ENCODE measurements at regions not wholly inside any gene's neighbourhood (a gene's known extent, or its start where the extent isn't known, plus 50 kb on each side); places are given as distances from the start of the nearest gene placed in this dataset.

DNA sequence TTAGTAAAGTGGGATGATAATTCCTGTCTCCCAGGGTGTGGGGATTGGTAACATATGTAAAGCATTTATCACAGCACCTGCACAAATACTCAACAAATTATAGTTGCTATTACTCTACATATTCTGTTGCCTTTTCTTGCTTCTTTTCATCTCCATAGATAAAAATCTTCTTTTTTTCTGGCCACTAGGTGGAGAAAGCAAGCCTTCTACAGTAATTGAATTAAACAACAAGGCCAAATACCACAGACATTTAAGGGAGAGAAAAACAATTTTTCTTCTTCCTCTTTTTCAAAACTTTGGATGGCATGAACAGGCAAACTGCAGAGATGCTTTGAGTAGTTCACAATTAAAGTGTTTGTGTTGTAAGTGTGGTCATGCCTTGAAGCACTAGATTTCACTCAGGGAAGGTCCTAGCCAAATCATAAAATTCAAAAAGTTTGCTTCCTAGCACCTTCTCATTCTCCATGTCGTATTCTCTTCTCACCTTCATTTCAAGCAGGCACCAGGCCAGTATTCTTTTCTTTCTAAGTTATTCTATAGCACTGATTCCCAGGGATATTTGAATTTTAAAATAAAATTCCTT, 493.4 kb upstream of the TGFBR2 start:
- WGBS, 2 experiments = 37 to 38% methylated on average over 1 of the region's 1 CpG
- H3K36me3 ChIP-seq (ENCODE audit: control insufficient read depth, insufficient read depth, low read length) = no peaks in the 10 kb centered on the region
- no peak overlapping the region for H3K27ac ChIP-seq (ENCODE audit: insufficient read depth, low read depth, low read length, poor library complexity, severe bottlenecking)
- H3K4me3 ChIP-seq (ENCODE audit: insufficient read depth, low read depth, low read length) = no peak overlapping the region
- H3K27me3 ChIP-seq (ENCODE audit: control insufficient read depth, insufficient read depth, low read length, poor library complexity, severe bottlenecking) = no peaks in the 10 kb centered on the region
- H3K9me3 ChIP-seq (ENCODE audit: control insufficient read depth, low read length) = no peaks in the 10 kb centered on the region
- no peaks in the 10 kb centered on the region for H3K4me1 ChIP-seq (ENCODE audit: control insufficient read depth, insufficient read depth, low read length)

DNA sequence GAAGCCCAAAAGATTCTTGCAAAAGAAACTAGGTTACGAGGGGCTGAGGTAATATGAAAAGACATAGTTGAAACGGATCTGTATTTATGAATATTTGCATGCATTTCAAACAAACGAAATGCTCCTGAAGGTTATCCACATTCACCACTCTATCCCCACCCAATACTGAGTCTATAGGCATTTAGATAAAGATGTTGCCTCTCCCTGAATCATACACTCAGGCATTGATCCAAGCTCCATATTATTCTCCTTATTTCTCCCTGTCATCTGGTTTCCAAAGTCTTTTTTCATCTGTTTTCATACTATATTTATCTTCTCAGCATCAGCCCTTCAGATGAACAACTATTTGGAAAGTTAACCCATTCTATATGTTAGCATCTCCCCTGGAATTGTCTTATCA, 492.5 kb upstream of the TGFBR2 start:
- no peaks in the 10 kb centered on the region for H3K9me3 ChIP-seq (ENCODE audit: control insufficient read depth, low read length)
- no peaks in the 10 kb centered on the region for H3K4me1 ChIP-seq (ENCODE audit: control insufficient read depth, insufficient read depth, low read length)
- no peak overlapping the region for H3K4me3 ChIP-seq (ENCODE audit: insufficient read depth, low read depth, low read length)
- WGBS, 2 experiments = 85 to 88% methylated on average over 3 of the region's 3 CpGs
- H3K36me3 ChIP-seq (ENCODE audit: control insufficient read depth, insufficient read depth, low read length) = no peaks in the 10 kb centered on the region
- H3K27me3 ChIP-seq (ENCODE audit: control insufficient read depth, insufficient read depth, low read length, poor library complexity, severe bottlenecking) = no peaks in the 10 kb centered on the region
- H3K27ac ChIP-seq (ENCODE audit: insufficient read depth, low read depth, low read length, poor library complexity, severe bottlenecking) = no peak overlapping the region

DNA sequence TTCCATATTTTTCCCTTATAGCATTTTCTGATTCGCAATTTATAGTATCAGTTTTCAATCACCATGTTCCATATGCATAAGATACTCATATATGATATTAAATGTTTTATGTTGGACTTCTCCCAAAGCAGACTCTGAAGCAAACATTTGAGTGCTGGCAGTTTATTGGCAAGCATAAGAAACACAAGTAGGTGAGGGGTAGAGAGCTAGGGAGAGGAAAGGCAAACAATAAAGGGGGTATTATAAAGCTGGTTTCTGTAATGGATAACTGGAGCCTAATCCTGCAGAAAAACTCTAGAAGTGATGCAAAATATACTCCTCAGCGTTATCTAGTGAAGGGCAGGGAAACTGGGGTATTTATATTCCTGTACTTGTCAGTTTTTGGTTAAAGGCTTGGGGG, 491.5 kb upstream of the TGFBR2 start:
- no peak overlapping the region for H3K27ac ChIP-seq (ENCODE audit: insufficient read depth, low read depth, low read length, poor library complexity, severe bottlenecking)
- no peak overlapping the region for H3K4me3 ChIP-seq (ENCODE audit: insufficient read depth, low read depth, low read length)
- 91 to 95% methylated on average over 1 to 2 of the region's 2 CpGs for WGBS, 2 experiments
- no peaks in the 10 kb centered on the region for H3K27me3 ChIP-seq (ENCODE audit: control insufficient read depth, insufficient read depth, low read length, poor library complexity, severe bottlenecking)
- H3K9me3 ChIP-seq (ENCODE audit: control insufficient read depth, low read length) = no peaks in the 10 kb centered on the region
- H3K4me1 ChIP-seq (ENCODE audit: control insufficient read depth, insufficient read depth, low read length) = no peaks in the 10 kb centered on the region
- H3K36me3 ChIP-seq (ENCODE audit: control insufficient read depth, insufficient read depth, low read length) = no peaks in the 10 kb centered on the region

DNA sequence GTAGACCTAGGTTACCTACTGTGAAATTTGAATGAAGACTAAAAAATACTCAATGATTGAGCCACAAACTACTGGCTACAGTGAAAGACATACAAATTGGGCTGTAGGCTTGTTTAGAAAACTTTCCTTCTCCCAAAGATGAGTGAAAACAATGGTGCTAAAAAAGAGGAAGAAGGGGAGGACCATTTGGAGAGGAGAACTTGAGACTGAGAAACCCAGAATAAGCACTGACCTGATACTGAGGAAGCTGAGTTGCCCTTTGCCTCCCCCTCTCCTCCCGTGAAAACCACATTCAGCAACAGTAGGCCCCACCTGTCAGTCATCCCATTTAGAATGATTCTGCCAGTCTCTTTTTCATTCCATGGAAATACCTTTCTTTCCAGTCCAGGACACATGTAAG, 484.0 kb upstream of the TGFBR2 start:
- H3K27ac ChIP-seq (ENCODE audit: insufficient read depth, low read depth, low read length, poor library complexity, severe bottlenecking) = no peak overlapping the region
- H3K9me3 ChIP-seq (ENCODE audit: control insufficient read depth, low read length) = no peaks in the 10 kb centered on the region
- no peaks in the 10 kb centered on the region for H3K36me3 ChIP-seq (ENCODE audit: control insufficient read depth, insufficient read depth, low read length)
- 78 to 91% methylated on average over 1 of the region's 1 CpG for WGBS, 2 experiments
- no peak overlapping the region for H3K4me3 ChIP-seq (ENCODE audit: insufficient read depth, low read depth, low read length)
- no peaks in the 10 kb centered on the region for H3K27me3 ChIP-seq (ENCODE audit: control insufficient read depth, insufficient read depth, low read length, poor library complexity, severe bottlenecking)
- H3K4me1 ChIP-seq (ENCODE audit: control insufficient read depth, insufficient read depth, low read length) = no peaks in the 10 kb centered on the region

DNA sequence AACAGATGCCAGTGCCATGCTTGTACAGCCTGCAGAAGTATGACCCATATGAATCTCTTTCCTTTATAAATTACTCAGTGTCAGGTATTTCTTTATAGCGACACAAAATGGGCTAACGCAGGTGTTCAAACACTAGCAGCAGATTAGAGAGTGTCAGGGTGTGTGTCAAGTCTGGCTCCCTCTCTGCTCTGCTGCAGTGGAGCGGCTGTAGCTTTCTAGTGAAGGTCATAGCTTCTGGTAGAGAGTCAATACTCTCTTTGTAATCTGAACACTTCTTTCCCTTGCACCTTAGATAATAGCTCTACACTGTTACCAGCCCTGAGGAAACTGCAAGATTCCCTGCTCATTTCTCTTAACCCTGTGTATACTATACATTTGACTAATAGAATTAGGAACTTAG, 483.2 kb upstream of the TGFBR2 start:
- no peaks in the 10 kb centered on the region for H3K27me3 ChIP-seq (ENCODE audit: control insufficient read depth, insufficient read depth, low read length, poor library complexity, severe bottlenecking)
- H3K4me1 ChIP-seq (ENCODE audit: control insufficient read depth, insufficient read depth, low read length) = no peaks in the 10 kb centered on the region
- 95 to 98% methylated on average over 3 of the region's 3 CpGs for WGBS, 2 experiments
- H3K27ac ChIP-seq (ENCODE audit: insufficient read depth, low read depth, low read length, poor library complexity, severe bottlenecking) = no peak overlapping the region
- H3K4me3 ChIP-seq (ENCODE audit: insufficient read depth, low read depth, low read length) = no peak overlapping the region
- no peaks in the 10 kb centered on the region for H3K36me3 ChIP-seq (ENCODE audit: control insufficient read depth, insufficient read depth, low read length)
- no peaks in the 10 kb centered on the region for H3K9me3 ChIP-seq (ENCODE audit: control insufficient read depth, low read length)

DNA sequence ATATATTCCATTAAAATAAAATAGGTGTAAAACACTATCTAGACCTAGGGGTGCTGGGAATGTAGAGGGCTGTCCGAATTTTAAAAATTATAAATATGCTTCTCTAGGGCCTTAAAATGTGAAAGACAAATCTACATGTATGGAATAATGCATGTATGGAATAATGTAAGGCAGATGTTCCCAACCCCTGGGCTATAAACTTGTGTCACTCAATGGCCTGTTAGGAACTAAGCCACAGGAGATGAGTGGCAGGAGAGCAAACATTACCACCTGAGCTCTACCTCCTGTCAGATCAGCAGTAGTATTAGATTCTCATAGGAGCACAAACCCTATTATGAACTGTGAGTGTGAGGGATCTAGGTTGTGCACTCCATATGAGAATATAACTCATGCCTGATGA, 482.6 kb upstream of the TGFBR2 start:
- no peak overlapping the region for H3K27ac ChIP-seq (ENCODE audit: insufficient read depth, low read depth, low read length, poor library complexity, severe bottlenecking)
- no peaks in the 10 kb centered on the region for H3K4me1 ChIP-seq (ENCODE audit: control insufficient read depth, insufficient read depth, low read length)
- H3K36me3 ChIP-seq (ENCODE audit: control insufficient read depth, insufficient read depth, low read length) = no peaks in the 10 kb centered on the region
- H3K9me3 ChIP-seq (ENCODE audit: control insufficient read depth, low read length) = no peaks in the 10 kb centered on the region
- WGBS, 2 experiments = 86 to 89% methylated on average over 1 of the region's 1 CpG
- H3K27me3 ChIP-seq (ENCODE audit: control insufficient read depth, insufficient read depth, low read length, poor library complexity, severe bottlenecking) = no peaks in the 10 kb centered on the region
- H3K4me3 ChIP-seq (ENCODE audit: insufficient read depth, low read depth, low read length) = no peak overlapping the region

DNA sequence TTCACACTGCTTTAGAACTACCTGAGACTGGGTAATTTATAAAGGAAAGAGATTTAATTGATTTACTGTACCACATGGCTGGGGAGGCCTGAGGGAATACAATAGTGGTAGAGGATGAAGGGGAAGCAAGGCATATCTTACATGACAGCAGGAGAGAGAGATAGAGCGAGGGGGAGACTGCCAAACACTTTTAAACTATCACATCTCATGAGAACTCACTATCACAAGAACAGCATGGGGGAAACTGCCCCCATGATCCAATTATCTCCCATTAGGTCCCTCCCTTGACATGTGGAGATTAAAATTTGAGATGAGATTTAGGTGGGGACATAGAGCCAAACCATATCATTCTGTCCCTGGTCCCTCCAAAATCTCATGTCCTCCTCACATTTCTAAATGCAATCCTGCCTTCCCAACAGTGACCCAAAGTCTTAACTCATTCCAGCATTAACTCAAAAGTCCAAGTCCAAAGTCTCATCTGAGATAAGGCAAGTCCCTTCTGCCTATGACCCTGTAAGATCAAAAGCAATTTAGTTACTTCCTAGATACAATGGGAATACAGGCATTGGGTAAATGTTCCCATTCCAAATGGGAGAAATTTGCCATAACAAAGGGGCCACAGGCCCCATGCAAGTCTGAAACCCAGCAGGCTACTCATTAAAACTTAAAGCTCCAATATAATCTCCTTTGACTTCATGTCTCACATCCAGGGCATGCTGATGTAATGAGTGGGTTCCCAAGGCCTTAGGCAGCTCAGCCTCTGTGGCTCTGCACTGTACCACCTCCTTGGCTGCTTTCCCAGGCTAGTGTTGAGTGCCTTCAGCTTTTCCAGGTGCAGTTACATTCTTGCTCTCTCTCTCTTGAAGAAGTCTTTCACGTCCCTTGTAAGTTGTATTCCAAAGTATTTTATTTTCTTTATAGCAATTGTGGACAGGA, 481.7 kb upstream of the TGFBR2 start:
- no peaks in the 10 kb centered on the region for H3K9me3 ChIP-seq (ENCODE audit: control insufficient read depth, low read length)
- WGBS, 2 experiments = 100% methylated on average over 2 of the region's 2 CpGs; no CpG with 5 or more reads in 1 of the 2 experiments
- H3K4me3 ChIP-seq (ENCODE audit: insufficient read depth, low read depth, low read length) = no peak overlapping the region
- no peak overlapping the region for H3K27ac ChIP-seq (ENCODE audit: insufficient read depth, low read depth, low read length, poor library complexity, severe bottlenecking)
- H3K4me1 ChIP-seq (ENCODE audit: control insufficient read depth, insufficient read depth, low read length) = no peaks in the 10 kb centered on the region
- H3K36me3 ChIP-seq (ENCODE audit: control insufficient read depth, insufficient read depth, low read length) = no peaks in the 10 kb centered on the region
- H3K27me3 ChIP-seq (ENCODE audit: control insufficient read depth, insufficient read depth, low read length, poor library complexity, severe bottlenecking) = no peaks in the 10 kb centered on the region

DNA sequence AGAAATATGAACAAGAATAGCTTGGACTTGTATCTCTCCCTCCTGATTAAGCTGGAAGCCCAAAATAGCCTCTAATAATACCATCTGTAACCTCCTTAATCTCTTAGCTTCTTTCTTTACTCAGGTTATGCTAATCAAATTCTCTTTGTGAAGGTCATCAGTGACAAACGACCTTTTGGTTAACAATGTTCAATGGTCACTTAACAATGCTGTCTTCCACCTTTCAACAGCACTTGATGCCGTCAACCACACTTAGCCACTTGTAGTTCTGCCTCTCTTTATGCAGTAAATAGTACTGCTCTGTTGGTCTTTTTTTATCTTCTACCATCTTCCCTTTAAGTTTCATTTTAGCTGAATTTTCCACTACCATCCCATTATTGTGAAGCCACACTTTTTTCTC, 476.6 kb upstream of the TGFBR2 start:
- Histone ChIP-seq H3K4me3 (ENCODE audit: insufficient read depth, low read depth, low read length) (no peak overlapping the region), H3K36me3 (ENCODE audit: control insufficient read depth, insufficient read depth, low read length) (no peaks in the 10 kb centered on the region), H3K4me1 (ENCODE audit: control insufficient read depth, insufficient read depth, low read length) (no peaks in the 10 kb centered on the region), H3K9me3 (ENCODE audit: control insufficient read depth, low read length) (no peaks in the 10 kb centered on the region), H3K27ac (ENCODE audit: insufficient read depth, low read depth, low read length, poor library complexity, severe bottlenecking) (no peak overlapping the region), H3K27me3 (ENCODE audit: control insufficient read depth, insufficient read depth, low read length, poor library complexity, severe bottlenecking) (no peaks in the 10 kb centered on the region)
- WGBS, 2 experiments = 67 to 75% methylated on average over 2 of the region's 2 CpGs

DNA sequence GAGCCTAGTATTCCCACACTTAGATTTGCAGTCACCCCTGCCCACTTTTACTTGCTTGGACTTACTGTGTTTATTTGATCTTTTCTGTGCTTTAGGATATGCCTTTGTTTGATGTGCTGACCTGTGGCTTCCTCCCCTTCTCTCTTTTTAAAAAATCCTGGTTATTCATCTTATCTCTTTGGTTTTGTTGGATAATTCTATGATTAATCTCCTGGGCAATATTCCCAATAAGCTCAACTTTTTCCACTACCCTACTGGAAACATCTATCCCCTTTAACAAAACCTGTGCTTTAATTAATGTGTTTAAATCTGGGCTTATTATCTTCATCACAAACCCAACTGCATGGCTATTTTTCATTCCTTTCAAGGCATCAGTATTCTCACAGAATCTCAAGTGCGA, 476.0 kb upstream of the TGFBR2 start:
- Histone ChIP-seq H3K36me3 (ENCODE audit: control insufficient read depth, insufficient read depth, low read length) (no peaks in the 10 kb centered on the region), H3K9me3 (ENCODE audit: control insufficient read depth, low read length) (no peaks in the 10 kb centered on the region), H3K4me3 (ENCODE audit: insufficient read depth, low read depth, low read length) (no peak overlapping the region), H3K27me3 (ENCODE audit: control insufficient read depth, insufficient read depth, low read length, poor library complexity, severe bottlenecking) (no peaks in the 10 kb centered on the region), H3K4me1 (ENCODE audit: control insufficient read depth, insufficient read depth, low read length) (no peaks in the 10 kb centered on the region), H3K27ac (ENCODE audit: insufficient read depth, low read depth, low read length, poor library complexity, severe bottlenecking) (no peak overlapping the region)
- 92 to 94% methylated on average over 1 of the region's 1 CpG for WGBS, 2 experiments

DNA sequence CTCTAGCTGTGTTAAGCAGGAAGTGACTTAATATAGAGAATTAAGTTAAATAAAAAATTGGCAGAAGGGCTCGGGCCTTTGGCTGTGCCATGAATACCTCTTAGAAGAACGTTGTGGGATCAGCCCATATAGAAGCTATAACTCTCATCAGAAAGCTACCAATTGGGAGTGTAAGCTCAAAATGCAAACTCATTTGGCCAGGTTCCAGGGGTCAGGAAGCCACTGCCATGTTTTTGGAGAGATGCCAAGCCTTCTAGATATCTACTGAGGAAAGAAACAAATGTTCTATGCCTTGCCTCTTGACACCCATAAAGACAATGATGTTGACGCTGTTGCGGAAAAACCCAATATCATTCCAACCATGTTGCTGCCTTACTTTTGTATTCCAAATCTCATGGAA, 475.2 kb upstream of the TGFBR2 start:
- H3K4me1 ChIP-seq (ENCODE audit: control insufficient read depth, insufficient read depth, low read length) = no peaks in the 10 kb centered on the region
- H3K9me3 ChIP-seq (ENCODE audit: control insufficient read depth, low read length) = no peaks in the 10 kb centered on the region
- H3K36me3 ChIP-seq (ENCODE audit: control insufficient read depth, insufficient read depth, low read length) = no peaks in the 10 kb centered on the region
- WGBS, 2 experiments = 92 to 93% methylated on average over 4 of the region's 4 CpGs
- no peak overlapping the region for H3K27ac ChIP-seq (ENCODE audit: insufficient read depth, low read depth, low read length, poor library complexity, severe bottlenecking)
- H3K27me3 ChIP-seq (ENCODE audit: control insufficient read depth, insufficient read depth, low read length, poor library complexity, severe bottlenecking) = no peaks in the 10 kb centered on the region
- no peak overlapping the region for H3K4me3 ChIP-seq (ENCODE audit: insufficient read depth, low read depth, low read length)
